H9 (cell line): ENCODE measurements at regions not wholly inside any gene's neighbourhood (a gene's known extent, or its start where the extent isn't known, plus 50 kb on each side); places are given as distances from the start of the nearest gene placed in this dataset.

Experiments used
- DNase-seq: peaks from one replicate; pipeline ENCODE4 v3.0.0-alpha.2; 2017
- H2AFZ ChIP-seq: one replicate; pipeline ENCODE4 v1.6.1; 2013; ENCODE audit warnings: mild to moderate bottlenecking, low read length, control low read depth, moderate library complexity
- H2AK5ac ChIP-seq: 2 replicates; pipeline ENCODE4 v1.6.1; 2013; ENCODE audit warnings: low read length, control low read depth, mixed read lengths; ENCODE audit not compliant: insufficient read length
- H2BK120ac ChIP-seq: one replicate; pipeline ENCODE4 v1.6.1; 2013; ENCODE audit warnings: low read depth, mild to moderate bottlenecking, low read length, control low read depth, inconsistent platforms; ENCODE audit not compliant: poor library complexity, severe bottlenecking
- H2BK12ac ChIP-seq: 2 replicates; pipeline ENCODE4 v1.6.1; 2013; ENCODE audit warnings: low read length, control low read depth, mixed read lengths, low read depth; ENCODE audit not compliant: insufficient read length
- H2BK15ac ChIP-seq: 2 replicates; pipeline ENCODE4 v1.6.1; 2013; ENCODE audit warnings: low read depth, low read length, control low read depth
- H2BK20ac ChIP-seq: one replicate; pipeline ENCODE4 v1.6.1; 2013; ENCODE audit warnings: low read depth, mild to moderate bottlenecking, low read length, control low read depth, inconsistent platforms; ENCODE audit not compliant: poor library complexity, severe bottlenecking
- H2BK5ac ChIP-seq: 2 replicates; pipeline ENCODE4 v1.6.1; 2013; ENCODE audit warnings: low read length, control low read depth, mixed read lengths; ENCODE audit not compliant: insufficient read length
- H3K14ac ChIP-seq: 2 replicates; pipeline ENCODE4 v1.6.1; 2013; ENCODE audit warnings: low read length, control low read depth; ENCODE audit not compliant: insufficient read depth
- H3K18ac ChIP-seq: 2 replicates; pipeline ENCODE4 v1.6.1; 2013; ENCODE audit warnings: low read depth, mild to moderate bottlenecking, mixed read lengths, low read length, control low read depth; ENCODE audit not compliant: insufficient read length
- H3K23ac ChIP-seq: 2 replicates; pipeline ENCODE4 v1.6.1; 2013; ENCODE audit warnings: low read length, control low read depth, mixed read lengths, low read depth; ENCODE audit not compliant: insufficient read length
- H3K23me2 ChIP-seq: 2 replicates; pipeline ENCODE4 v1.6.1; 2013; ENCODE audit warnings: low read depth, mild to moderate bottlenecking, mixed read lengths, low read length, control low read depth; ENCODE audit not compliant: insufficient read length, poor library complexity, severe bottlenecking
- H3K27ac ChIP-seq: 2 replicates; pipeline ENCODE4 v1.5.1; 2013; ENCODE audit warnings: low read length, control low read depth, mixed read lengths, low read depth; ENCODE audit not compliant: insufficient read length
- H3K27me3 ChIP-seq: 2 replicates; pipeline ENCODE4 v1.6.1; 2013; ENCODE audit warnings: low read length, control low read depth, inconsistent platforms; ENCODE audit not compliant: insufficient read depth
- H3K4ac ChIP-seq: 2 replicates; pipeline ENCODE4 v1.6.1; 2013; ENCODE audit warnings: low read depth, mild to moderate bottlenecking, control low read depth, inconsistent platforms, low read length, moderate library complexity
- H3K4me1 ChIP-seq: 2 replicates; pipeline ENCODE4 v1.6.1; 2013; ENCODE audit warnings: low read length, control low read depth, inconsistent platforms; ENCODE audit not compliant: insufficient read depth
- H3K4me2 ChIP-seq: 2 replicates; pipeline ENCODE4 v1.6.1; 2013; ENCODE audit warnings: low read length, control low read depth, mixed read lengths; ENCODE audit not compliant: insufficient read length, insufficient read depth
- H3K56ac ChIP-seq: 2 replicates; pipeline ENCODE4 v1.6.1; 2013; ENCODE audit warnings: low read depth, mild to moderate bottlenecking, mixed read lengths, low read length, control low read depth; ENCODE audit not compliant: insufficient read length
- H3K79me1 ChIP-seq: 2 replicates; pipeline ENCODE4 v1.6.1; 2013; ENCODE audit warnings: low read depth, mild to moderate bottlenecking, moderate library complexity, low read length, control low read depth, inconsistent platforms; ENCODE audit not compliant: insufficient read depth, poor library complexity, severe bottlenecking
- H3K79me2 ChIP-seq: 2 replicates; pipeline ENCODE4 v1.6.1; 2013; ENCODE audit warnings: low read length, control low read depth, inconsistent platforms; ENCODE audit not compliant: insufficient read depth
- H3K9ac ChIP-seq: 2 replicates; pipeline ENCODE4 v1.6.1; 2013; ENCODE audit warnings: low read length, control low read depth, mixed read lengths; ENCODE audit not compliant: insufficient read length; ENCODE audit errors: extremely low read depth
- H3K9me3 ChIP-seq: one replicate; pipeline ENCODE4 v1.6.1; 2013; ENCODE audit warnings: low read depth, low read length, inconsistent platforms; ENCODE audit not compliant: control insufficient read depth
- H3T11ph ChIP-seq: one replicate; pipeline ENCODE4 v1.6.1; 2013; ENCODE audit warnings: mild to moderate bottlenecking, low read length, control low read depth, inconsistent platforms
- H4K20me1 ChIP-seq: one replicate; pipeline ENCODE4 v1.6.1; 2013; ENCODE audit not compliant: control insufficient read depth, insufficient read length, insufficient read depth
- H4K5ac ChIP-seq: 2 replicates; pipeline ENCODE4 v1.6.1; 2013; ENCODE audit warnings: low read depth, mild to moderate bottlenecking, mixed read lengths, low read length, control low read depth; ENCODE audit not compliant: insufficient read length
- H4K8ac ChIP-seq: replicated peaks from 2 replicates; pipeline ENCODE4 v1.6.1; 2013; ENCODE audit warnings: low read length, control low read depth, mixed read lengths, low read depth; ENCODE audit not compliant: insufficient read length
- H4K91ac ChIP-seq: 2 replicates; pipeline ENCODE4 v1.6.1; 2013; ENCODE audit warnings: low read depth, mild to moderate bottlenecking, moderate library complexity, mixed read lengths, low read length, control low read depth; ENCODE audit not compliant: insufficient read length
- H3K27ac Mint-ChIP-seq, 3 experiments: 2 replicates in 2 of 3; 3 replicates in 1 of 3; pipeline ENCODE4 v1.8.0; 2020 to 2021; ENCODE audit warnings: mixed read lengths in 3 of 3, mild to moderate bottlenecking in 1 of 3, moderate library complexity in 1 of 3
- H3K27me3 Mint-ChIP-seq: 2 replicates; pipeline ENCODE4 v1.8.0; 2021; ENCODE audit warnings: low read depth, mild to moderate bottlenecking, moderate library complexity, mixed read lengths
- H3K36me3 Mint-ChIP-seq, 3 experiments: 2 replicates in 2 of 3; 3 replicates in 1 of 3; pipeline ENCODE4 v1.8.0; 2020 to 2021; ENCODE audit warnings: low read depth in 3 of 3, mixed read lengths in 3 of 3; ENCODE audit not compliant: insufficient read depth in 1 of 3
- H3K4me1 Mint-ChIP-seq, 2 experiments: 2 replicates each; pipeline ENCODE4 v1.8.0; 2020; ENCODE audit warnings: mixed read lengths in 2 of 2
- H3K4me3 Mint-ChIP-seq, 2 experiments: 2 replicates in 1 of 2; 3 replicates in 1 of 2; pipeline ENCODE4 v1.8.0; 2020 to 2021; ENCODE audit warnings: mild to moderate bottlenecking in 2 of 2, mixed read lengths in 2 of 2, moderate library complexity in 1 of 2
- H3K9me3 Mint-ChIP-seq, 2 experiments: 2 replicates in 1 of 2; 3 replicates in 1 of 2; pipeline ENCODE4 v1.8.0; 2020; ENCODE audit warnings: mild to moderate bottlenecking in 2 of 2, mixed read lengths in 2 of 2, moderate library complexity in 1 of 2
- CTCF ChIP-seq: fragments of 200-600 bp; sonication (generic); conservative IDR thresholded peaks from 3 replicates; pipeline ENCODE4 v1.8.0; 2021; ENCODE audit warnings: antibody characterized with exemption, mild to moderate bottlenecking
- WGBS: extraction: QIAGEN DNeasy Blood & Tissue Kit; methylation state at CpG from one replicate; pipeline ENCODE4 v1.1.7; 2013; ENCODE audit warnings: missing lambda C conversion rate, low lambda C conversion rate, mixed read lengths; ENCODE audit not compliant: insufficient read length; ENCODE audit errors: extremely low coverage; 5-methylcytosine and 5-hydroxymethylcytosine counted together

GRCh38 chr6:4287811-4288244 is 152.5 kb upstream of the ECI2 start:
- H3K4me3 Mint-ChIP-seq, result peak overlapping the region in 1 of 2 experiments; percentile 6; a peak in 1 of 5 replicates
- Histone ChIP-seq H3K4me1 (peaks cover 10% of the 10 kb centered on the region; the same call in 1 of the 2 replicates), H3K23ac (no peak overlapping the region), H3T11ph (no peak overlapping the region), H2AK5ac (no peak overlapping the region), H4K20me1 (no peaks in the 10 kb centered on the region), H2BK15ac (no peak overlapping the region), H3K9ac (no peak overlapping the region), H3K18ac (no peak overlapping the region), H3K27me3 (peaks cover 3% of the 10 kb centered on the region; the same call in 1 of the 2 replicates), H3K9me3 (no peaks in the 10 kb centered on the region), H3K14ac (no peak overlapping the region; the same call in 1 of the 2 replicates), H4K91ac (no peak overlapping the region), H3K4ac (no peak overlapping the region), H4K5ac (no peak overlapping the region), H2BK5ac (no peak overlapping the region), H4K8ac (no peak overlapping the region), H2BK20ac (no peak overlapping the region), H2BK12ac (no peak overlapping the region), H3K79me1 (no peaks in the 10 kb centered on the region), H2BK120ac (no peak overlapping the region), H3K4me2 (no peak overlapping the region), H3K23me2 (no peaks in the 10 kb centered on the region), H3K79me2 (no peaks in the 10 kb centered on the region), H2AFZ (no peak overlapping the region), H3K56ac (no peak overlapping the region), H3K27ac (no peak overlapping the region)
- no peak for DNase-seq
- TF ChIP-seq CTCF, result no peak
- no peaks in the 10 kb centered on the region; a peak in 1 of 7 replicates for H3K36me3 Mint-ChIP-seq
- peaks cover 27 to 35% of the 10 kb centered on the region in 2 experiments for H3K4me1 Mint-ChIP-seq
- WGBS, result no CpG with 5 or more reads among the region's 11 CpGs
- no peaks in the 10 kb centered on the region for H3K9me3 Mint-ChIP-seq
- H3K27me3 Mint-ChIP-seq, result peaks cover 24% of the 10 kb centered on the region
- peak overlapping the region in 1 of 3 experiments; percentile 76; a peak in 1 of 7 replicates for H3K27ac Mint-ChIP-seq
